ENCODE measurements at regions not wholly inside any gene's neighbourhood (a gene's known extent, or its start where the extent isn't known, plus 50 kb on each side); places are given as distances from the start of the nearest gene placed in this dataset.

GRCh38 chr10:78520737-78521430 is 487.2 kb downstream of the RPS24 start:
- ATAC-seq (peak; percentile 98), DNase-seq (ENCODE audit: low read depth, low spot score) (peak; percentile 62)
- intact Hi-C loops (cut with micrococcal nuclease), result no loop called here
- no peak overlapping the region for H3K4me3 ChIP-seq (replicated peaks in 1 of 2; ENCODE audit: low read depth in 1 of 2, low read length in 2 of 2)
- H2AFZ ChIP-seq (ENCODE audit: low read depth, low read length, poor library complexity, severe bottlenecking), result no peak overlapping the region
- no peaks in the 10 kb centered on the region for H4K20me1 ChIP-seq (ENCODE audit: insufficient read depth)
- ChIA-PET RAD21 (ENCODE audit: low non-redundant PET in 1 of 2, low total read pairs in 2 of 2, uncharacterized antibody in 2 of 2, unreplicated experiment in 2 of 2) (no interaction called here), CTCF (no interaction called here), POLR2A (no interaction called here)
- no peaks in the 10 kb centered on the region for H3K9me2 ChIP-seq (ENCODE audit: insufficient read depth)
- TF ChIP-seq FOSL1 (IDR thresholded peaks at IDR 0.05; ENCODE audit: low read depth) (peak; percentile 50; the same call in 1 of the 2 replicates), JUND (IDR thresholded peaks at IDR 0.05) (0 out of 2 replicates have a peak, but pooled peaks have one; percentile 14), RAD21 (IDR thresholded peaks at IDR 0.05; ENCODE audit: low read depth) (peak; percentile 64), CBX3 (IDR thresholded peaks at IDR 0.05; ENCODE audit: low read depth) (peak; percentile 27; the same call in 1 of the 2 replicates), ZFX (IDR thresholded peaks at IDR 0.05) (no peak), EZH2 (IDR thresholded peaks at IDR 0.05) (no peak), SP1 (IDR thresholded peaks at IDR 0.05; ENCODE audit: low read depth) (no peak)
- TF ChIP-seq, protein P1, sequence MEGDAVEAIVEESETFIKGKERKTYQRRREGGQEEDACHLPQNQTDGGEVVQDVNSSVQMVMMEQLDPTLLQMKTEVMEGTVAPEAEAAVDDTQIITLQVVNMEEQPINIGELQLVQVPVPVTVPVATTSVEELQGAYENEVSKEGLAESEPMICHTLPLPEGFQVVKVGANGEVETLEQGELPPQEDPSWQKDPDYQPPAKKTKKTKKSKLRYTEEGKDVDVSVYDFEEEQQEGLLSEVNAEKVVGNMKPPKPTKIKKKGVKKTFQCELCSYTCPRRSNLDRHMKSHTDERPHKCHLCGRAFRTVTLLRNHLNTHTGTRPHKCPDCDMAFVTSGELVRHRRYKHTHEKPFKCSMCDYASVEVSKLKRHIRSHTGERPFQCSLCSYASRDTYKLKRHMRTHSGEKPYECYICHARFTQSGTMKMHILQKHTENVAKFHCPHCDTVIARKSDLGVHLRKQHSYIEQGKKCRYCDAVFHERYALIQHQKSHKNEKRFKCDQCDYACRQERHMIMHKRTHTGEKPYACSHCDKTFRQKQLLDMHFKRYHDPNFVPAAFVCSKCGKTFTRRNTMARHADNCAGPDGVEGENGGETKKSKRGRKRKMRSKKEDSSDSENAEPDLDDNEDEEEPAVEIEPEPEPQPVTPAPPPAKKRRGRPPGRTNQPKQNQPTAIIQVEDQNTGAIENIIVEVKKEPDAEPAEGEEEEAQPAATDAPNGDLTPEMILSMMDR (IDR thresholded peaks at IDR 0.05 in 2 of 3, conservative IDR thresholded peaks at IDR 0.05 in 1 of 3; ENCODE audit: borderline replicate concordance in 1 of 3, insufficient read depth in 1 of 3, low read depth in 2 of 3, low read length in 2 of 3), result peak; percentile 32 to 60 (median 60); a peak in 5 of 6 replicates
- H3K4me2 ChIP-seq (ENCODE audit: low read length), result peak overlapping the region; percentile 50
- no peaks in the 10 kb centered on the region for H3K9me3 ChIP-seq (ENCODE audit: control insufficient read depth in 1 of 2, insufficient read depth in 1 of 2, low read depth in 1 of 2, low read length in 2 of 2)
- BruUV-seq (replicated peaks), result no TSS peak
- no peaks in the 10 kb centered on the region for H3K36me3 ChIP-seq (ENCODE audit: control insufficient read depth in 1 of 2, insufficient read depth in 2 of 2, low read length in 2 of 2)
- no peaks in the 10 kb centered on the region for H3K79me2 ChIP-seq (ENCODE audit: insufficient read depth, low read length)
- no peaks in the 10 kb centered on the region for H3K27me3 ChIP-seq (ENCODE audit: insufficient read depth, low read length)
- no peak overlapping the region for H3K9ac ChIP-seq (ENCODE audit: low read length)
- peaks cover 0 to 14% of the 10 kb centered on the region in 2 experiments; a peak in 2 of 4 replicates for H3K4me1 ChIP-seq (ENCODE audit: control insufficient read depth in 1 of 2, insufficient read depth in 2 of 2, low read length in 2 of 2)
- H3K27ac ChIP-seq (ENCODE audit: low read depth, low read length), result no peak overlapping the region

GRCh38 chr10:78523453-78523852 is 489.8 kb downstream of the RPS24 start:
- Histone ChIP-seq H3K4me2 (ENCODE audit: low read length) (no peak overlapping the region), H4K20me1 (ENCODE audit: insufficient read depth) (no peaks in the 10 kb centered on the region), H3K27ac (ENCODE audit: low read depth, low read length) (no peak overlapping the region), H3K4me1 (ENCODE audit: control insufficient read depth in 1 of 2, insufficient read depth in 2 of 2, low read length in 2 of 2) (peaks cover 0 to 11% of the 10 kb centered on the region in 2 experiments; a peak in 2 of 4 replicates), H3K4me3 (replicated peaks in 1 of 2; ENCODE audit: low read depth in 1 of 2, low read length in 2 of 2) (no peak overlapping the region), H3K79me2 (ENCODE audit: insufficient read depth, low read length) (no peaks in the 10 kb centered on the region), H3K27me3 (ENCODE audit: insufficient read depth, low read length) (no peaks in the 10 kb centered on the region), H3K9ac (ENCODE audit: low read length) (no peak overlapping the region), H2AFZ (ENCODE audit: low read depth, low read length, poor library complexity, severe bottlenecking) (no peak overlapping the region), H3K9me3 (ENCODE audit: control insufficient read depth in 1 of 2, insufficient read depth in 1 of 2, low read depth in 1 of 2, low read length in 2 of 2) (no peaks in the 10 kb centered on the region), H3K9me2 (ENCODE audit: insufficient read depth) (no peaks in the 10 kb centered on the region), H3K36me3 (ENCODE audit: control insufficient read depth in 1 of 2, insufficient read depth in 2 of 2, low read length in 2 of 2) (no peaks in the 10 kb centered on the region)
- DNase-seq (ENCODE audit: low read depth, low spot score) (no peak), ATAC-seq (no peak)
- intact Hi-C loops (cut with micrococcal nuclease), result no loop called here
- ChIA-PET POLR2A (no interaction called here), RAD21 (ENCODE audit: low non-redundant PET in 1 of 2, low total read pairs in 2 of 2, uncharacterized antibody in 2 of 2, unreplicated experiment in 2 of 2) (no interaction called here), CTCF (no interaction called here)
- BruUV-seq (replicated peaks), result no TSS peak
- TF ChIP-seq, protein P2, sequence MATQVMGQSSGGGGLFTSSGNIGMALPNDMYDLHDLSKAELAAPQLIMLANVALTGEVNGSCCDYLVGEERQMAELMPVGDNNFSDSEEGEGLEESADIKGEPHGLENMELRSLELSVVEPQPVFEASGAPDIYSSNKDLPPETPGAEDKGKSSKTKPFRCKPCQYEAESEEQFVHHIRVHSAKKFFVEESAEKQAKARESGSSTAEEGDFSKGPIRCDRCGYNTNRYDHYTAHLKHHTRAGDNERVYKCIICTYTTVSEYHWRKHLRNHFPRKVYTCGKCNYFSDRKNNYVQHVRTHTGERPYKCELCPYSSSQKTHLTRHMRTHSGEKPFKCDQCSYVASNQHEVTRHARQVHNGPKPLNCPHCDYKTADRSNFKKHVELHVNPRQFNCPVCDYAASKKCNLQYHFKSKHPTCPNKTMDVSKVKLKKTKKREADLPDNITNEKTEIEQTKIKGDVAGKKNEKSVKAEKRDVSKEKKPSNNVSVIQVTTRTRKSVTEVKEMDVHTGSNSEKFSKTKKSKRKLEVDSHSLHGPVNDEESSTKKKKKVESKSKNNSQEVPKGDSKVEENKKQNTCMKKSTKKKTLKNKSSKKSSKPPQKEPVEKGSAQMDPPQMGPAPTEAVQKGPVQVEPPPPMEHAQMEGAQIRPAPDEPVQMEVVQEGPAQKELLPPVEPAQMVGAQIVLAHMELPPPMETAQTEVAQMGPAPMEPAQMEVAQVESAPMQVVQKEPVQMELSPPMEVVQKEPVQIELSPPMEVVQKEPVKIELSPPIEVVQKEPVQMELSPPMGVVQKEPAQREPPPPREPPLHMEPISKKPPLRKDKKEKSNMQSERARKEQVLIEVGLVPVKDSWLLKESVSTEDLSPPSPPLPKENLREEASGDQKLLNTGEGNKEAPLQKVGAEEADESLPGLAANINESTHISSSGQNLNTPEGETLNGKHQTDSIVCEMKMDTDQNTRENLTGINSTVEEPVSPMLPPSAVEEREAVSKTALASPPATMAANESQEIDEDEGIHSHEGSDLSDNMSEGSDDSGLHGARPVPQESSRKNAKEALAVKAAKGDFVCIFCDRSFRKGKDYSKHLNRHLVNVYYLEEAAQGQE (IDR thresholded peaks at IDR 0.05; ENCODE audit: low read depth), result no peak
- TF ChIP-seq, protein P1 (IDR thresholded peaks at IDR 0.05 in 2 of 3, conservative IDR thresholded peaks at IDR 0.05 in 1 of 3; ENCODE audit: borderline replicate concordance in 1 of 3, insufficient read depth in 1 of 3, low read depth in 2 of 3, low read length in 2 of 3), result no peak
- TF ChIP-seq TCF7L2 (IDR thresholded peaks at IDR 0.05; ENCODE audit: borderline replicate concordance, extremely low read depth, insufficient read depth, insufficient read length) (no peak), SP1 (IDR thresholded peaks at IDR 0.05; ENCODE audit: low read depth) (no peak), JUND (IDR thresholded peaks at IDR 0.05) (no peak), SRF (IDR thresholded peaks at IDR 0.05; ENCODE audit: low read depth) (no peak), EGR1 (IDR thresholded peaks at IDR 0.05; ENCODE audit: low read depth) (no peak)

All from HCT116 (cell line).